ENCODE measurements at regions not wholly inside any gene's neighbourhood (a gene's known extent, or its start where the extent isn't known, plus 50 kb on each side); places are given as distances from the start of the nearest gene placed in this dataset.

DNA sequence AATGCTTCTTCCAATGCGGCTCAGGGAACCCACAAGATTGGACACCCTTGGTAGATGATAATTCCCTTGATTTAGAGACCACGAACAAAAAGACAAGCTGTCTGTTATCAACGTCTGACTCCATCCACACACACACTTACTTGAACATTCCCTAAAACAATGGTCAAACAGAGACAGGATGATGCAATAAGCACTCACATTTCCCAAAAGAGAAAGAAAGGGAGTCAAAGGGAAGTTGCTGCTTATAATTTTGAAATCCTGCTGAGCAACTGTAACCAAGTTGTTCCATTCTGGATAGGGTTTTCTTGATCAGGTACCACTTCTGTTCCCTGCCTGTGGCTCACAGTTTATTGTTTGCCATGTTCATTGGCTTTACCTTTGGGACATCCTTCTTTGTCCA lies 571.3 kb upstream of the CNTNAP5 start:
- TF ChIP-seq, protein P1, sequence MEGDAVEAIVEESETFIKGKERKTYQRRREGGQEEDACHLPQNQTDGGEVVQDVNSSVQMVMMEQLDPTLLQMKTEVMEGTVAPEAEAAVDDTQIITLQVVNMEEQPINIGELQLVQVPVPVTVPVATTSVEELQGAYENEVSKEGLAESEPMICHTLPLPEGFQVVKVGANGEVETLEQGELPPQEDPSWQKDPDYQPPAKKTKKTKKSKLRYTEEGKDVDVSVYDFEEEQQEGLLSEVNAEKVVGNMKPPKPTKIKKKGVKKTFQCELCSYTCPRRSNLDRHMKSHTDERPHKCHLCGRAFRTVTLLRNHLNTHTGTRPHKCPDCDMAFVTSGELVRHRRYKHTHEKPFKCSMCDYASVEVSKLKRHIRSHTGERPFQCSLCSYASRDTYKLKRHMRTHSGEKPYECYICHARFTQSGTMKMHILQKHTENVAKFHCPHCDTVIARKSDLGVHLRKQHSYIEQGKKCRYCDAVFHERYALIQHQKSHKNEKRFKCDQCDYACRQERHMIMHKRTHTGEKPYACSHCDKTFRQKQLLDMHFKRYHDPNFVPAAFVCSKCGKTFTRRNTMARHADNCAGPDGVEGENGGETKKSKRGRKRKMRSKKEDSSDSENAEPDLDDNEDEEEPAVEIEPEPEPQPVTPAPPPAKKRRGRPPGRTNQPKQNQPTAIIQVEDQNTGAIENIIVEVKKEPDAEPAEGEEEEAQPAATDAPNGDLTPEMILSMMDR (IDR thresholded peaks at IDR 0.05; ENCODE audit: borderline replicate concordance, extremely low read depth, low read length, poor library complexity, severe bottlenecking): no peak
- no peak for TF ChIP-seq EZH2 (IDR thresholded peaks at IDR 0.05; ENCODE audit: borderline replicate concordance, low read depth, low read length, severe bottlenecking)

All from DND-41 (cell line).